D341Med (cell line): ENCODE measurements at regions not wholly inside any gene's neighbourhood (a gene's known extent, or its start where the extent isn't known, plus 50 kb on each side); places are given as distances from the start of the nearest gene placed in this dataset.

Experiments
- DNase-seq: peaks from one replicate; pipeline ENCODE4 v3.0.0; 2012; ENCODE audit warnings: low spot score

- no peak for DNase-seq
Observed at GRCh38 chr1:56417646-56418045, 161.7 kb downstream of the PLPP3 start.

- DNase-seq: no peak
Observed at GRCh38 chr1:56416495-56416894, 162.9 kb downstream of the PLPP3 start.

GRCh38 chr1:56415720-56416119, 163.6 kb downstream of the PLPP3 start:
- DNase-seq: no peak

- no peak for DNase-seq
Observed at GRCh38 chr1:56415258-56415657, 164.1 kb downstream of the PLPP3 start.

- no peak for DNase-seq
Observed at GRCh38 chr1:56414728-56415224, 164.6 kb downstream of the PLPP3 start.

GRCh38 chr1:56413671-56414199, 165.6 kb downstream of the PLPP3 start:
- DNase-seq: no peak

GRCh38 chr1:56411484-56412180, 167.7 kb downstream of the PLPP3 start:
- DNase-seq: no peak

- DNase-seq: no peak
Observed at GRCh38 chr1:56411021-56411420, 168.3 kb downstream of the PLPP3 start.

GRCh38 chr1:56410405-56410804, 169.0 kb downstream of the PLPP3 start:
- DNase-seq: no peak

- peak; percentile 61 for DNase-seq
Observed at GRCh38 chr1:56409112-56409691, 170.2 kb downstream of the PLPP3 start.

- no peak for DNase-seq
Observed at GRCh38 chr1:56406821-56407220, 172.5 kb downstream of the PLPP3 start.

GRCh38 chr1:56404561-56405030, 174.8 kb downstream of the PLPP3 start:
- DNase-seq: no peak

GRCh38 chr1:56404066-56404465, 175.3 kb downstream of the PLPP3 start:
- DNase-seq: no peak

- DNase-seq: no peak
Observed at GRCh38 chr1:56403321-56403720, 176.0 kb downstream of the PLPP3 start.

- no peak for DNase-seq
Observed at GRCh38 chr1:56401191-56401590, 178.2 kb downstream of the PLPP3 start.

- no peak for DNase-seq
Observed at GRCh38 chr1:56400526-56400925, 178.8 kb downstream of the PLPP3 start.

- no peak for DNase-seq
Observed at GRCh38 chr1:56399795-56400194, 179.6 kb downstream of the PLPP3 start.

- DNase-seq: no peak
Observed at GRCh38 chr1:56399326-56399725, 180.0 kb downstream of the PLPP3 start.

- DNase-seq: no peak
Observed at GRCh38 chr1:56397811-56398231, 181.5 kb downstream of the PLPP3 start.

- no peak for DNase-seq
Observed at GRCh38 chr1:56397409-56397808, 182.0 kb downstream of the PLPP3 start.

GRCh38 chr1:56396581-56396980, 182.8 kb downstream of the PLPP3 start:
- peak; percentile 39 for DNase-seq

- no peak for DNase-seq
Observed at GRCh38 chr1:56395776-56396175, 183.6 kb downstream of the PLPP3 start.

- DNase-seq: no peak
Observed at GRCh38 chr1:56394298-56394697, 185.1 kb downstream of the PLPP3 start.
